NCI-H2107 (cell line): ENCODE measurements at regions not wholly inside any gene's neighbourhood (a gene's known extent, or its start where the extent isn't known, plus 50 kb on each side); places are given as distances from the start of the nearest gene placed in this dataset.

Experiments used
- DNase-seq: peaks from one replicate; lab custom pipeline; 2025; lab: John Stamatoyannopoulos, UW

DNA sequence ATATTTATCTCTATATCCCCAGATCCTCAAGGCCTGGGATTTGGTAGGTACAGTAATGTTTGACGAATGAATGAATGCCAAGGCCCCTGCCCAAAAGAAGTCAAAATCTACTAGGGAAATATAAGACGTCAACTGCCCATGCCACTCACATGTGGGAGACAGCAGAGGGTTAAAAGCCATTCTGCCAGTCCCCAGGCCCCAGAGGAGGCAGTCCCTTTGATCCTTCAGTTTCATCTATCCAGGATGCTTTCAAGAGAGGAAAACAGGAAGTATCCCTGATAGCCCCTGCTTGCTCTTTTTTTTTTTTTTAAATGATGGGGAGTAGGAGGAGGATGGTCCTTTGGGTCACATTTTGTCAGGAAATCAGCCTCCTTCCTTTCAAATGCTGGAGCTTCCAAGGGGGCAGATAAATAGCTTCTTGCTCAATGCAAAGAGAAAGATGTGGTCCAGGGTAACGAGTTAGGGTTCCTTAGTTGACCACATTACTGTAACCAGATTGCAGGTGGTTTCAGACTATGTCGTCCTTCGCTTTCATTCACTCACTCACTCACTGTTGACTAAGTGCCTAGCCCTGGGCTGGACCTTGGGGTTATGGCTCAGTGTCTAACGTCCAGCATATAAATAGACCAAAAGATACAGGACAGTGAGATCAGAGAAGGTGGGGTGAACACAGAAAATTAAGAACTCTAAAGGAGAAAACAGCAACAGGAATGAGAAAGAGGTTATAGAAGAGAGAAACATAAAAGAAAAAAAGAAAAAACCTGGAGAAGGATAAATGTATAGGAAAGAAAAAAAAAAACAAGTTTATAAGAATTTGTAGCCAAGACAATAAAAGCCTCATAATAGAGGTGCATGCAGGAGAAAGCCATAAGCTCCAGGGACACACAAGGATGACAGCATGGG, 64.6 kb upstream of the PIM1 start:
- DNase-seq = no peak

DNA sequence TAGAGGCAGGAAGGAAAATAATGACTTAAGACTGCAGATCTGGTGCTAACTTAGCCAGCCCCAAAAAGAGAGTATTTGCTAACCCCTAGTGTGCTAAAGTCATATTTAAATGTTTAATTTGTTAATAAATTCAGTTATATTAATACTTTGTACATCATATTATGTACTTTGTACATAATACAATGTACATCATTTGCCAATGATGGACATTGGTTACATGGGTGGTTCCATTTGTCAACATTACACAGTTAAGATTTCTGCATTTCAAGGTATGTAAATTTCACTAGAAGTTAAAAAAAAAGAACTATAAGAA, 63.9 kb upstream of the PIM1 start:
- DNase-seq = no peak

DNA sequence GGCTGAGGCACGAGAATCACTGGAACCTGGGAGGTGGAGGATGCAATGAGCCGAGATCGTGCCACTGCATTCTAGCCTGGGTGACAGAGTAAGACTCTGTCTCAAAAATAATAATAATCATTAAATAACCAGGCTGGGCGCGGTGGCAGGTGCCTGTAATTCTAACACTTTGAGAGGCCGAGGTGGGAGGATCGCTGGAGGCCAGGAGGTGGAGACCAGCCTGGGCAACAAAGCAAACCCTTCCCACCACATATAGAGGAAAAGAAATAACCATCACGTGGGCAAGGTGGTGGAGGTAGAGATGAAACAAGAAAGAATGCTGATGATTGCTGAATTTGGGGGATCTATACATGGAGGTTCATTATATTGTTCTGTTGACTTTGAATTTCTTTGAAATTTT, 63.4 kb upstream of the PIM1 start:
- DNase-seq = no peak

DNA sequence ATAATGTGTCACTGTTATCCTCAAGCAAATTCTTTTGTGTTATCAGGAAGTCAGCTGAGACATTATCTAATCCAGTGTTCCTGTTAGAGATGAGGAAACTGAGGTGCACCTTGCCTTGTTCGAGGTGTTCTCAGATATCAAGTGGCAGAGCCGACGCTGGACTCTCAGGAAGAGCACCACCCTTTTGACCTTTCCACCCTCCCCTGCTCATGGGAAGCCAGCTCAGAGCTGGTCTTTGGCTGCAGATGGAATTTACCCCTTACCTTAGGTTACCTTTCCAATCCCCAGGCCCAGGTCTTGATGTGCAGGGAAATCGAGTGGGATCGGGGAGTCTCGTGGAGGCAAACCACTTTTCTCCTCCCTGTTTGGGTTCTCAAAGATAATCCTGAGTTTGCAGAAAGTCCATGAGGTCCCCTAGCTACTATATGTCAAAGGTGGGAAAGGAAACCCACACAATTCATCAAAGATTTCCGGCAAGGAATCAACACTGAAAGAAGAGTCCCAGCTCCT, 62.9 kb upstream of the PIM1 start:
- no peak for DNase-seq

DNA sequence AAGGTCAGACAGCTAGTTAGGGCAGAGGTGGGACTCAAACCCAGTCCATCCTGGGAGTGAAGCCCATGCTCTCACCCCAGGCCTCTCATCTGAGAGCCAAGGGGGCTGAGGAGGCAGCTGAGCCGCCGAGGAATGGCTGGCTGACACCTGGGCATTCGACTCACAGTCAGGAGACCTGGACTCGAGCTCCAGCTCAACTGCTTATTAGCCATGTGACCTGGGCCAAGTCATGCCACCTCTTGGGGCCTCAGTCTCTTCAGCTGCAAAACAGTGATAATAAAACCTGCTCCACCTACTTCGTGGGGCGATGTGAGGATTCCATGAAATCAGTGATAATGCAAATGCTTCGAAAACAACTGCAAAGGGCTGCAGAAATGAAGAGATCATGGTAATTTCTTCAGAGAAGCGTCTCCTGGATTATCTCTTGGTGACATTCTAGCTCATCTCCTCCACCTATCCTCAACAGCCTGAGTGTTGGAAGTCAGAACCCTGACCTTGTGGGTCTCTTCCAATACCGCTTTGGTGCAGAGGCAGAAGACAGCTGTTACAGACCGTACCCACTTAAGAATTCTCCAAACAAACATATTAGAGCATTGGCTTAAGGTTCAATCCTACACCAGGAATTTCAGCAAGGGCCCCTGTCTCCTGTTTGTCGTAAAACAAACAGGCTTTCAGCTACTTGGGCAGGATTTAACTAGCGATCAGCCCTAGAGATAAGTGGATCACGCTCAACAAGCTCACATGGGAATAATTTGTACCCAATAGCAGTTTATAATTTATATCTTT, 60.0 kb upstream of the PIM1 start:
- no peak for DNase-seq

DNA sequence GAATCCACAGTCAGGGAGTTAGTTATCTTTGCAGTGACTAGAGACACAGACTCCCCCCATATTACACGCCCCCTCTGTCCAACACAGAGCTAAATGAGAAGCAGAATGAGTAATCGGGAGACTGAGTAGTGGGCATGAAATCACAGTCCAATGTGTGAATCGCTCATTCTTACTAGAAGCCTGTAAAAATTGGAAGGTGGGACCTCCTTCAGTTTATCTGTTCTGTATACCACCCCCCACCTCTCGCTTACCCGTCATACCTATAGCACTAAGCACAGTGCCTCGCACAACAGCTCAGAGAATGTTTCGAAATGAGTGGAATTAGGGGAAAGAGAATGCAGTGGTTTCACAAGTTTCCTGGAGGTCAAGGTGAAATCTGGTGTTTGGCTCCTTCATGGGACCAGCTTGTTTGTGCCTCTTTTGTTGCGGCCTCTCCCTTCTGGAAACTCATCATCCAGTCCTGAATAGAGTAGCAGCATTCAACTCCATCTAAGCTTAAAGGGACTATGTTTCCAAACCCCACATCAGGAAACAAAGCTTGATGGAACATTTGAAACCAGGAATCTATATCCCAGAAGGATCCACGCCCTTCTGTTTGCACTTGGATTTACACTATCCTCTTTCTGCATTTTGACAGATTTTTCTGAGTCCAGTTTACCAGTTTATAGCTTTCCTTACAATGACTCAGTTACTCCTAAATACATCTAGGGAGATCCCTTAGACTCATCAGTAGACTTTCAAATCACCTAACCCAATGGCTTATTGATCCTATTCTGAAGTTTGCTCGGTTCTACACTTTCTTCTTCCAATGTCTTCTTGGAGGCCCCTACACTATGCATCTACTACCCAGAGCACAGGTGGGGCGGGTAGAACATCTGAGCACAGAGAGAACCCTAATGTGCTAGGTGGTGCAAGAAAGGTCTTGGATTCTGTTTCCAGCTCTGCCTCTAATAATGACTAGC, 59.2 kb upstream of the PIM1 start:
- DNase-seq = no peak

DNA sequence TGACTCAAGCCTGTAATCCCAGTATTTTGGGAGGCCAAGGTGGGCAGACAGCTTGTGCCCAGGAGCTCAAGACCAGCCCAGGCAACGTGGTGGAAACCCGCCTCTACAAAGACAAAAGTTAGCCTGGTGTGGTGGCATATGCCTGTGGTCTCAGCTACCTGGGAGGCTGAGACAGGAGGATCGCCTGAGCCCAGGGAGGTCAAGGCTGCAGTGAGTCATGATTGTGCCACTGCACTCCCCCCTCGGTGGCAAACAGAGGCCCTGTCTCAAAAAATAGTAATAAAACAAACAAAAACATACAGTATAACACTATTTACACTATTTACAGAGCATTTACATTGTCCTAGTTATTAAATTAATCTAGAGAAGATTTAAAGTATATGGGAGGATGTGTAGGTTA, 56.0 kb upstream of the PIM1 start:
- no peak for DNase-seq

DNA sequence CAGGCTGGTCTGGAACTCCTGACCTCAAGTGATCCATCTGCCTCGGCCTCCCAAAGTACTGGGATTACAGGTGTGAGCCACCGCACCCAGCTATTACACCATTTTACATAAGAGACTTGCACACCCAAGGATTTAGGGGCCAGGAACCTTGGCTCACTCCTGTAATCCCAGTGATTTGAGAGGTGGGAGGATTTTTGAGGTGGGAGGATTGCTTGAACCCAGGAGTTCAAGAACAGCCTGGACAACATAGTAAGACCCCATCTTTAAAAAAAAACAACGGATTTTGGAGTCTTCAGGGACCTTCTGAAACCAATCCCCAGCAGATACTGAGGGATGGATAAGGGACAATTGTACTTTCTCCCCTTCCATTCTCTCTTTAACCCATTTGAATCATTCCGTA, 55.3 kb upstream of the PIM1 start:
- DNase-seq = no peak

DNA sequence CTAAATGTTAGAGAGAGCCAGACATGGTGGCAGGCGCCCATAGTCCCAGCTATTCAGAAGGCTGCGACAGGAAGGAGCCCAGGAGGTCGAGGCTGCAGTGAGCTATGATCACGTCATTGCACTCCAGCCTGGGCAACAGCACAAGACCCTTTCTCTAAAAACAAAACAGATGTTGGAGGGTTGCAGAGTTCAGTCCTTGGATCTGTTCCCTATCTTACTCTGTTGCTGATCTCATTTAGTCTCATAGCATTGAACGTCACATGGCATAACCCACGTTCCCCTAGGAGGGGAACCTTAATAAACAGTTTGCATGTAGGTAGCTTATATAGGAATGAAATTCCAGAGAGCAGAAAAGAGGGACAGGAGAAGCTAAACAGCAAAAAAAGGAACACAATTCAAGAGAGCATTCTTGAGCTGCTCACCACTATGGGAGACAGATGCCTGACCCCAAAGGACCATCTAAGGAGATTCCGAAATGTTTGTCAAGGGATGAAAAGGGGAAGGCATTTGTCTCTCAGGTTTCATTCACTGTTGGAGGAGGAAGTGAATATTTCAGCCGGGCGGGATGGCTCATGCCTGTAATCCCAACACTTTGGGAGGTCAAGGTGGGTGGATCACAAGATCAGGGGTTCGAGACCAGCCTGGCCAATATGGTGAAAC, 54.6 kb upstream of the PIM1 start:
- no peak for DNase-seq

DNA sequence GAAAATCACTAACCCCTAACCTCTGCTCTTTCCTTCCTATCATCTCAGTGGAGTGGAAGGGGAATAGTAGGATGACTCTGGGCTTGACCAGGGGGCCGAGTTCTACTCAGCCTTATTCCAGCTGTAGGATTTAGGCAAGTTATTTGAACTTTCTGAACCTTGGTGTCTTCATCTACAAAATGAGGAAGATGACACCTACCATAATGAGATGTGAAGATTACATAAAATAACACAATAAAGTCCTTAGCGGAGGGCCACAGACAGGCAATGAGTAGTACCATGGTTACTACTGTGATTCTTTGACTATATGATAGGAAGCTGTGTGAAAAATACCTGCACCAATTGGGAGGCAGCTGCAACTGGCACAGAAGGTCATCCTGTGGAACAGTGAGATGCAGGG, 53.6 kb upstream of the PIM1 start:
- no peak for DNase-seq

DNA sequence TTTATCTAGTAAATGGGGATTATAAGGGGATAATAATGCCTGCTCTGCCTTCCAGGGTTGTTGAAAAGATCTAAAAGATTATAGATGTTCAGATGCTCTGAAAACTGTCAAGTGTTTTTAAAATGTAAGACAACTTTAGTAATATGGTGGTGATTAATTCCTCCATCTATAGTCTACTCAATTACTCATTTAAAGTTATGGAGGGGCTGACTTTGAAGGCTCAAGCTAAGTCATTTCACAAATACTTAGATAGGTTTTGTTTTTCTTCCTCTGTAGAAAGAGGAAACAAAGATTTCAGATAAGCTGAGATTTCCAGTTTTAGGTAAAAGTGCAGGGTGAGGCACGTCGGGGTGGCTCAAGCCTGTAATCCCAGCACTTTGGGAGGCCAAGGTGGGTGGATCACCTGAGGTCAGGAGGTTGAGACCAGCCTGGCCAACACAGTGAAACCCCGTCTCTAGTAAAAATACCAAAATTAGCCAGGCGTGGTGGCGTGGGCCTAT, 50.5 kb upstream of the PIM1 start:
- no peak for DNase-seq
